NB4 (cell line): ENCODE measurements at regions not wholly inside any gene's neighbourhood (a gene's known extent, or its start where the extent isn't known, plus 50 kb on each side); places are given as distances from the start of the nearest gene placed in this dataset.

ENCODE experiments used
- DNase-seq: peaks from one replicate; pipeline ENCODE4 v3.0.0; 2010; ENCODE audit warnings: low read depth
- H3K4me3 ChIP-seq: one replicate; pipeline ENCODE4 v1.5.1; 2011; ENCODE audit warnings: mild to moderate bottlenecking, low read depth, low read length, moderate library complexity
- CTCF ChIP-seq: IDR thresholded peaks from one replicate; pipeline ENCODE4 v1.5.1; 2012; ENCODE audit warnings: low read depth, low read length
- MAX ChIP-seq: IDR thresholded peaks from 2 replicates; pipeline ENCODE4 v1.6.1; 2011; ENCODE audit warnings: low read depth, low read length
- MYC ChIP-seq: IDR thresholded peaks from 2 replicates; pipeline ENCODE4 v1.6.1; 2011; ENCODE audit warnings: low read depth, low read length
- POLR2A ChIP-seq: IDR thresholded peaks from 2 replicates; pipeline ENCODE4 v1.6.1; 2011; ENCODE audit warnings: mild to moderate bottlenecking; ENCODE audit not compliant: insufficient read length; ENCODE audit errors: extremely low read depth

GRCh38 chr11:15727520-15727914, 612.8 kb downstream of the INSC start:
- no peak for DNase-seq
- H3K4me3 ChIP-seq: no peak overlapping the region

DNA sequence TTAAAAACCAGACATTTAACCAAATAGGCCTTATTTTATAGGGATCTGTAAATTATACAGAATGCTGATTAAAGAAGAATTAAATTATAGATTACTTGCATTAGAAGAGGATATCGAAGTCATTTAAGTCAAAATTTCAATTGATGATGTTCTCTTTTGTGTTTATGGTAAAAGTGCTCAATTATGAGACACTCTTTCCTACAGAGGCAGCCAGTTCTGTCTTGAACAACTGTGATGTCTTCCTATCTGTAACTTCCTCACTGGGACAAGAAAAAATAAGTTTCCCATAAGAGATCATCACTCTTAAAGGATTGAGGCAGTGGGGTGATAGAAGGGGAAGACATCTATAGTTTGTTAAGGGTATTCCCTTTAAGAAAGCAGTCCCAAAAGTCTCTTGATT, 613.5 kb downstream of the INSC start:
- TF ChIP-seq MYC: no peak
- TF ChIP-seq POLR2A: no peak
- no peak for TF ChIP-seq MAX
- no peak for TF ChIP-seq CTCF
- no peak overlapping the region for H3K4me3 ChIP-seq
- no peak for DNase-seq

More at GRCh38 chr11:15727520-15727914, 612.8 kb downstream of the INSC start:
- no peak for TF ChIP-seq MAX
- TF ChIP-seq CTCF: no peak
- TF ChIP-seq MYC: no peak
- no peak for TF ChIP-seq POLR2A

GRCh38 chr11:15730263-15730994, 615.7 kb downstream of the INSC start:
- no peak for TF ChIP-seq MYC
- TF ChIP-seq POLR2A: no peak
- TF ChIP-seq MAX: no peak
- no peak for TF ChIP-seq CTCF
- H3K4me3 ChIP-seq: no peak overlapping the region
- DNase-seq: no peak

DNA sequence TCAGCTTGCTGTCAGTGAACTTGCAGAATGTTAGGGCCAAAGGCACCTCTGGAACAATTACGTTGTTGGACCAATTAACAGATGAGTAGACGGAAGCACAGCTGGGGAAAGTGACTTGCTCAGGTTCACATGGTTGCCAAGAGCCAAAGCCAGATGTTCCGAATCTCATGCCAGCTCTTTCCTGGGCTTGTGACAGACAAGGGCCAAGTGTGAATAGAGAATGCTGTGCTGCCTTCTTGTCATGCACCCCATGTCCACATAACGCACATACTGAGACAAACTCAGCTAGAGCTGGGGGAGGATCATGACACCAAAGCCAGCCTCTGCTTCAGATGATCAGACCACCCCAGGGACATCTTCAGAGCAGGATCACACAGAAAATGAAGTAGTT, 616.3 kb downstream of the INSC start:
- DNase-seq: no peak
- no peak for TF ChIP-seq MYC
- H3K4me3 ChIP-seq: no peak overlapping the region

- DNase-seq: no peak
- H3K4me3 ChIP-seq: no peak overlapping the region
- TF ChIP-seq MAX: no peak
- TF ChIP-seq CTCF: no peak
- no peak for TF ChIP-seq MYC
- no peak for TF ChIP-seq POLR2A
Observed at GRCh38 chr11:15735706-15736105, 620.6 kb downstream of the SOX6 start.

DNA sequence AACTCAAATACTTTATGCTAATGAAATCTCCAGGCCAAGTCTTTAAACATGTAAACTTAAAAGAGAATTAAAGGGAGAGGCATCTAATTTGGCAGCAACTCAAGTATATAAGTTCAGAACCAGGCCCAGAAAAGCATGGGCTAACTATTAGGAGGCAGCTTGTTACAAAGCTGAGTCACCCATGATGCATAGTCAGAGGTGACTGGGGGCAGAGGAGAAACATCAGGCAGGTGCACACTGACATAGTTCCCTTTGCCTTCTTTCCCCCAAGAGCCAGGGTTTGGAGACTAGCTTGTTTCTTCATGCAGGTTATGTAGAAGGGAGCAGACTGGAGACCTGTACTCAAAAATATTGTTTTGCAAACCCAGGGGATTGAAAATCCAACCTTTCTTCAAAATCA, 619.0 kb downstream of the SOX6 start:
- TF ChIP-seq MYC: no peak
- TF ChIP-seq MAX: no peak
- no peak for TF ChIP-seq POLR2A
- TF ChIP-seq CTCF: no peak
- no peak overlapping the region for H3K4me3 ChIP-seq
- DNase-seq: no peak
